GM19023 (cell line): ENCODE measurements at regions not wholly inside any gene's neighbourhood (a gene's known extent, or its start where the extent isn't known, plus 50 kb on each side); places are given as distances from the start of the nearest gene placed in this dataset.

Experiments used
- ATAC-seq: cut with Tn5 transposase; IDR thresholded peaks from one replicate; pipeline ENCODE4 v1.9.1; 2021; ENCODE audit warnings: mild to moderate bottlenecking, moderate library complexity; ENCODE audit not compliant: unreplicated experiment

- ATAC-seq: no peak
These were observed 806.3 kb downstream of the PDHA2 start for GRCh38 chr4:96646146-96646545.

GRCh38 chr4:96649536-96649935 is 809.6 kb downstream of the PDHA2 start:
- ATAC-seq: no peak

GRCh38 chr4:96652158-96652557 is 812.3 kb downstream of the PDHA2 start:
- ATAC-seq: no peak

- ATAC-seq: no peak
These were observed 812.9 kb downstream of the PDHA2 start for GRCh38 chr4:96652821-96653220.

GRCh38 chr4:96654045-96654444 is 814.2 kb downstream of the PDHA2 start:
- ATAC-seq: no peak

GRCh38 chr4:96670381-96670780 is 830.5 kb downstream of the PDHA2 start:
- ATAC-seq: no peak

GRCh38 chr4:96675416-96675815 is 835.5 kb downstream of the PDHA2 start:
- ATAC-seq: no peak

GRCh38 chr4:96675896-96676295 is 836.0 kb downstream of the PDHA2 start:
- ATAC-seq: no peak

GRCh38 chr4:96676754-96677435 is 837.0 kb downstream of the PDHA2 start:
- ATAC-seq: no peak

- ATAC-seq: no peak
These were observed 837.6 kb downstream of the PDHA2 start for GRCh38 chr4:96677499-96677898.

GRCh38 chr4:96681218-96681617 is 841.3 kb downstream of the PDHA2 start:
- ATAC-seq: no peak

- ATAC-seq: no peak
These were observed 845.8 kb downstream of the PDHA2 start for GRCh38 chr4:96685691-96686090.

- no peak for ATAC-seq
These were observed 851.6 kb downstream of the PDHA2 start for GRCh38 chr4:96691521-96691920.

GRCh38 chr4:96698831-96699230 is 858.9 kb downstream of the PDHA2 start:
- ATAC-seq: no peak

GRCh38 chr4:96703265-96703664 is 863.4 kb downstream of the PDHA2 start:
- ATAC-seq: no peak

GRCh38 chr4:96708766-96709165 is 868.9 kb downstream of the PDHA2 start:
- no peak for ATAC-seq

GRCh38 chr4:96713271-96713850 is 873.5 kb downstream of the PDHA2 start:
- no peak for ATAC-seq

- ATAC-seq: no peak
These were observed 889.7 kb downstream of the PDHA2 start for GRCh38 chr4:96729641-96730040.

GRCh38 chr4:96730432-96730831 is 890.5 kb downstream of the PDHA2 start:
- ATAC-seq: no peak

GRCh38 chr4:96736352-96736889 is 896.5 kb downstream of the PDHA2 start:
- ATAC-seq: no peak

GRCh38 chr4:96739101-96739500 is 899.2 kb downstream of the PDHA2 start:
- no peak for ATAC-seq

GRCh38 chr4:96742332-96743014 is 902.6 kb downstream of the PDHA2 start:
- ATAC-seq: no peak
